Osteoblast (primary cell): ENCODE measurements at regions not wholly inside any gene's neighbourhood (a gene's known extent, or its start where the extent isn't known, plus 50 kb on each side); places are given as distances from the start of the nearest gene placed in this dataset.

ENCODE experiments used
- DNase-seq: peaks from one replicate; pipeline ENCODE4 v3.0.0; 2011; ENCODE audit warnings: low spot score, mixed read lengths; ENCODE audit not compliant: insufficient read length; ENCODE audit errors: missing footprints
- H2AFZ ChIP-seq: 2 replicates; pipeline ENCODE4 v1.6.0; 2011; ENCODE audit warnings: mild to moderate bottlenecking, low read length
- H3K27ac ChIP-seq: 2 replicates; pipeline ENCODE4 v1.5.1; 2011; ENCODE audit warnings: mild to moderate bottlenecking, low read depth, low read length, moderate library complexity
- H3K27me3 ChIP-seq: 2 replicates; pipeline ENCODE4 v1.6.0; 2012; ENCODE audit warnings: mild to moderate bottlenecking, control low read depth, inconsistent platforms, low read length, moderate library complexity; ENCODE audit not compliant: insufficient read depth
- H3K36me3 ChIP-seq: 2 replicates; pipeline ENCODE4 v1.5.1; 2011; ENCODE audit warnings: mild to moderate bottlenecking, low read length, control low read depth, moderate library complexity; ENCODE audit not compliant: insufficient read depth
- H3K4me1 ChIP-seq: 2 replicates; pipeline ENCODE4 v1.5.1; 2011; ENCODE audit warnings: mild to moderate bottlenecking, low read length, control low read depth, moderate library complexity; ENCODE audit not compliant: insufficient read depth
- H3K4me2 ChIP-seq: 2 replicates; pipeline ENCODE4 v1.6.0; 2011; ENCODE audit warnings: mild to moderate bottlenecking, low read length; ENCODE audit not compliant: insufficient read depth
- H3K4me3 ChIP-seq: fragments of 200-600 bp; sonication (generic); 3 replicates; pipeline ENCODE4 v1.5.1; 2012; ENCODE audit warnings: mild to moderate bottlenecking, low read length, inconsistent platforms; ENCODE audit not compliant: insufficient read depth
- H3K79me2 ChIP-seq: 2 replicates; pipeline ENCODE4 v1.6.0; 2012; ENCODE audit warnings: mild to moderate bottlenecking, low read length, control low read depth, inconsistent platforms; ENCODE audit not compliant: insufficient read depth
- H3K9me3 ChIP-seq: 2 replicates; pipeline ENCODE4 v1.5.1; 2011; ENCODE audit warnings: low read depth, low read length, control low read depth
- H4K20me1 ChIP-seq: 2 replicates; pipeline ENCODE4 v1.6.0; 2012; ENCODE audit warnings: mild to moderate bottlenecking, low read length, control low read depth; ENCODE audit not compliant: insufficient read depth
- TF ChIP-seq, protein P1 (sequence below): IDR thresholded peaks from 2 replicates; pipeline ENCODE4 v1.5.1; 2011; ENCODE audit warnings: mild to moderate bottlenecking, low read depth, low read length, moderate library complexity; ENCODE audit errors: extremely low read depth

DNA sequence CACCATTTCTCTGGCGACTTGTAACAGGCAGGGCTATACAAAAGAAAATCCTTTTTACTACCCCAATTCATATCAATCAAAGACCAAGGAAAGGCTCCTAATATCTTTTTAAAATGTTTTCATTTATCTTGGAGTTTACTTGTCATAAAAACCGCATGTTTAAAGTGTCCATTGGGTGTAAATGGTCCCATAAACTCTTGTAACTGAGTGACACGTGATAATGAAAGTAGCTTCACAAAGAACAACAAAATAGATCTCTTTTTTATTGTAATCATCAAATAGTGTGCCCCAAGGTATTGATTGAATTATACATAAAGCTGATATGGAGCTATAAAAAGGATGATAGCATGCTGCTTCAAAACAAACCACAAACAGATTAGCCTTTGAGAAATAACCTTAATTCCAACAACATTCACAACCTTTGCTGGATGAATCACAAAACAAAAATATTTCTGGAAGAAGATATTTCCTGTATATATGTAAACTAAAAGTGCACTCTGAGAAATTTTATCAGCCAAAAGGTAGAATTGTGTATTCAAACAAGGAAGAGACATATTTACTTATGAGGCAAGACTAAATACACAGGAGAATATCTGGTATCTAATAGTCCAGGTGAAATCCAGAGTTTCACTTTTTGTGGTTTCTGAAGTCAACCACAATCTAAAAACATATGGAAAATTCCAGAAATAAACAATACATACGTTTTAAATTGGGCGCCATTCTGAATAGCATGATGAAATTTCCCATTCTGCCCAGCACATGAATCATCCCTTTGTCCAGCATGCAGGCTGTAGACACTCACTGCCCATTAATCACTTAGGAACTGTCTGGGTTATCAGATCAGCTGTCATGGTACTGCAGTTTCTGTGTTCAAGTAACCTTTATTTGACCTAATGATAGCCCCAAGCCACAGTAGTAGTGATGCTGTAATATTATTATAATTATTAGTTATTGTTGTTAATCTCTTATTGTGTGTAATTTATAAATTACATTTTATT, 237.5 kb downstream of the PIK3C3 start:
- TF ChIP-seq, protein P1, sequence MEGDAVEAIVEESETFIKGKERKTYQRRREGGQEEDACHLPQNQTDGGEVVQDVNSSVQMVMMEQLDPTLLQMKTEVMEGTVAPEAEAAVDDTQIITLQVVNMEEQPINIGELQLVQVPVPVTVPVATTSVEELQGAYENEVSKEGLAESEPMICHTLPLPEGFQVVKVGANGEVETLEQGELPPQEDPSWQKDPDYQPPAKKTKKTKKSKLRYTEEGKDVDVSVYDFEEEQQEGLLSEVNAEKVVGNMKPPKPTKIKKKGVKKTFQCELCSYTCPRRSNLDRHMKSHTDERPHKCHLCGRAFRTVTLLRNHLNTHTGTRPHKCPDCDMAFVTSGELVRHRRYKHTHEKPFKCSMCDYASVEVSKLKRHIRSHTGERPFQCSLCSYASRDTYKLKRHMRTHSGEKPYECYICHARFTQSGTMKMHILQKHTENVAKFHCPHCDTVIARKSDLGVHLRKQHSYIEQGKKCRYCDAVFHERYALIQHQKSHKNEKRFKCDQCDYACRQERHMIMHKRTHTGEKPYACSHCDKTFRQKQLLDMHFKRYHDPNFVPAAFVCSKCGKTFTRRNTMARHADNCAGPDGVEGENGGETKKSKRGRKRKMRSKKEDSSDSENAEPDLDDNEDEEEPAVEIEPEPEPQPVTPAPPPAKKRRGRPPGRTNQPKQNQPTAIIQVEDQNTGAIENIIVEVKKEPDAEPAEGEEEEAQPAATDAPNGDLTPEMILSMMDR = no peak
- DNase-seq = no peak
- Histone ChIP-seq H3K4me2 (no peak overlapping the region), H3K36me3 (no peaks in the 10 kb centered on the region), H3K27me3 (no peaks in the 10 kb centered on the region), H3K79me2 (no peaks in the 10 kb centered on the region), H3K9me3 (no peaks in the 10 kb centered on the region), H3K27ac (no peak overlapping the region), H4K20me1 (no peaks in the 10 kb centered on the region), H3K4me1 (no peaks in the 10 kb centered on the region), H3K4me3 (no peak overlapping the region), H2AFZ (no peak overlapping the region)

DNA sequence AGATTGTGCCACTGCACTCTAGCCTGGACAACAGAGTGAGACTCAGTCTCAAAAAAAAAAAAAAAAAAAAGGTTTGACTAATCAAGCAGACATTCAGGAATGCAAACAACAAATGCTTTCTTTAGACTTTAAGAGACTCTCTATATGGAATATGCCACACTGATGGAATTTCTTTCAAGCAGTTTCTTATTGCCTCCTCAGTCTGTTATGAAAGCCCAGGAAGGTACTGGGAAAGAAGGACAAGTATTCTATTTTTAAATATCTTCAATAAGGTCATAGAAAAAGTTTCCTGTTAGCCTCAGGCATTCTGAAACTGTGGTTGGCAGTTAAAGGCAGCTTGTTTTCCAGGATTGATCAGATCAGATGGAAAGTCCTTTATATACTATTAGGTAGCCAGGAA, 241.6 kb downstream of the PIK3C3 start:
- H3K4me1 ChIP-seq = no peaks in the 10 kb centered on the region
- TF ChIP-seq, protein P1 = no peak
- no peak overlapping the region for H2AFZ ChIP-seq
- no peaks in the 10 kb centered on the region for H3K79me2 ChIP-seq
- no peaks in the 10 kb centered on the region for H3K36me3 ChIP-seq
- H3K4me2 ChIP-seq = no peak overlapping the region
- no peak for DNase-seq
- H4K20me1 ChIP-seq = no peaks in the 10 kb centered on the region
- no peak overlapping the region for H3K27ac ChIP-seq
- no peaks in the 10 kb centered on the region for H3K27me3 ChIP-seq
- no peaks in the 10 kb centered on the region for H3K9me3 ChIP-seq
- no peak overlapping the region for H3K4me3 ChIP-seq

DNA sequence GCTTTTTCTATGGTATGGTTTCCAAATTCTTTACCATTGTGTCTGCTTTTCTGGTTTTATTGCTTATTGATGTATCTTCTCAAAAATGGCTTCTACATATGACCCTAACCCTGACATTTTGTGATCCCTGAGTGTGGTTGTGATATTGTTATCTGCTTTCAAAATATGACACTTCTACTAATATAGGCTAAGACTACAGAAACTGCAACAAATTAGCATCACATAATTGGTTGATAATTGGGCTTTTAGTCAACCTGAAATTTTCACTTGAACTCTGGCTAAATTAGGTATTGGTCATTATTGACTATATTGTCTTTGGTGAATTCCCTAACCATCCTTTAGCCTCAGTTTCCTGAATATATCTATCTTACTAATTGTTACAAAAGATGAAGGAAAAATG, 246.1 kb downstream of the PIK3C3 start:
- no peak overlapping the region for H3K4me3 ChIP-seq
- no peaks in the 10 kb centered on the region for H3K79me2 ChIP-seq
- H2AFZ ChIP-seq = no peak overlapping the region
- H4K20me1 ChIP-seq = no peaks in the 10 kb centered on the region
- no peaks in the 10 kb centered on the region for H3K4me1 ChIP-seq
- no peaks in the 10 kb centered on the region for H3K36me3 ChIP-seq
- TF ChIP-seq, protein P1 = no peak
- H3K9me3 ChIP-seq = no peaks in the 10 kb centered on the region
- H3K4me2 ChIP-seq = no peak overlapping the region
- no peaks in the 10 kb centered on the region for H3K27me3 ChIP-seq
- no peak overlapping the region for H3K27ac ChIP-seq
- DNase-seq = no peak

DNA sequence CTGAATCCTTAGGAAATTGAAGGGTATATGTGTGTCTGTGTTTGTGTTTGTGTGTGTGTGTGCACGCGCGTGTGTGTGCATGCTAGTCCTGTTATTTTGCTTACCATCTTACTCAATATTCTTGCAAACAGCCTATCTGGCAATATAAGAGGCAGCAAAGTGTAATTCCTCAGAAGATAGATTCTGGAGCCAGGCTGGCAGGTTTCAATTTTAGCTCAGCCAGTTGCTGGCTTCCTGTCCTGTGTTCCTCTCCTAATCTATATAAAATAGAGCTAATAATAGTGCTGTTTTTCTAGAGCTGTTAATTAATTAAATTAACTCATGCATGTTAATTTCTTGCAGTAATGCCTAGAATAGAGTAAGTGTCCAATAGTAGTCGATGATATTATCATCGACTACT, 256.2 kb downstream of the PIK3C3 start:
- Histone ChIP-seq H3K4me3 (no peak overlapping the region), H3K4me1 (no peaks in the 10 kb centered on the region), H3K79me2 (no peaks in the 10 kb centered on the region), H3K4me2 (no peak overlapping the region), H3K36me3 (no peaks in the 10 kb centered on the region), H3K9me3 (no peaks in the 10 kb centered on the region), H4K20me1 (no peaks in the 10 kb centered on the region), H3K27me3 (no peaks in the 10 kb centered on the region), H2AFZ (no peak overlapping the region), H3K27ac (no peak overlapping the region)
- TF ChIP-seq, protein P1 = no peak
- no peak for DNase-seq
